Gastroesophageal sphincter (tissue), 3 donors: ENCODE measurements at regions not wholly inside any gene's neighbourhood (a gene's known extent, or its start where the extent isn't known, plus 50 kb on each side); places are given as distances from the start of the nearest gene placed in this dataset.

Experiments
- CTCF ChIP-seq, 4 experiments: fragments of 200-600 bp in 2 of 4; fragments of 450-650 bp in 2 of 4; sonication (generic) in 1 of 4; IDR thresholded peaks; one replicate each; pipeline ENCODE4 v1.5.1; 2017 to 2019; ENCODE audit warnings: antibody characterized with exemption in 4 of 4, mild to moderate bottlenecking in 2 of 4, moderate library complexity in 2 of 4
- POLR2A ChIP-seq, 2 donors: fragments of 450-650 bp; IDR thresholded peaks; one replicate each; pipeline ENCODE4 v1.6.1; 2017; ENCODE audit warnings: antibody characterized with exemption in 2 of 2, mild to moderate bottlenecking in 2 of 2, moderate library complexity in 1 of 2
- POLR2AphosphoS5 ChIP-seq: sonication (generic); formaldehyde crosslinking; IDR thresholded peaks from one replicate; pipeline ENCODE4 v1.6.1; 2017; ENCODE audit warnings: antibody characterized with exemption

- TF ChIP-seq POLR2A (IDR thresholded peaks at IDR 0.05) (no peak), CTCF (IDR thresholded peaks at IDR 0.05) (no peak), POLR2AphosphoS5 (no peak)
Observed at GRCh38 chr2:6579281-6579680, 286.4 kb downstream of the CMPK2 start.
